UCSD-AML1 (cell line): ENCODE measurements at regions not wholly inside any gene's neighbourhood (a gene's known extent, or its start where the extent isn't known, plus 50 kb on each side); places are given as distances from the start of the nearest gene placed in this dataset.
A peak's percentile ranks its signal among the peaks of the same experiment; 100 is the strongest.

ENCODE experiments used
- DNase-seq: peaks from one replicate; lab custom pipeline; 2025; ENCODE audit not compliant: unreplicated experiment; lab: John Stamatoyannopoulos, UW

- no peak for DNase-seq
Observed at GRCh38 chr1:234990328-234990675, 138.3 kb downstream of the TOMM20 start.

- DNase-seq: no peak
Observed at GRCh38 chr1:234989479-234990327, 138.9 kb downstream of the TOMM20 start.

- DNase-seq: no peak
Observed at GRCh38 chr1:234989019-234989418, 139.6 kb downstream of the TOMM20 start.

GRCh38 chr1:234988536-234988935 is 140.1 kb downstream of the TOMM20 start:
- DNase-seq: no peak

GRCh38 chr1:234988155-234988517 is 140.5 kb downstream of the TOMM20 start:
- DNase-seq: no peak

- DNase-seq: no peak
Observed at GRCh38 chr1:234987415-234988154, 141.1 kb downstream of the TOMM20 start.

GRCh38 chr1:234986750-234987414 is 141.8 kb downstream of the TOMM20 start:
- no peak for DNase-seq

GRCh38 chr1:234985516-234986294 is 142.9 kb downstream of the TOMM20 start:
- DNase-seq: no peak

GRCh38 chr1:234985007-234985370 is 143.6 kb downstream of the TOMM20 start:
- DNase-seq: no peak

GRCh38 chr1:234983564-234984238 is 144.9 kb downstream of the TOMM20 start:
- no peak for DNase-seq

GRCh38 chr1:234981758-234982157 is 146.9 kb downstream of the TOMM20 start:
- no peak for DNase-seq

GRCh38 chr1:234980645-234981396 is 147.8 kb downstream of the TOMM20 start:
- DNase-seq: peak; percentile 93

- no peak for DNase-seq
Observed at GRCh38 chr1:234980291-234980644, 148.4 kb downstream of the TOMM20 start.

GRCh38 chr1:234979296-234980279 is 149.0 kb downstream of the TOMM20 start:
- no peak for DNase-seq

GRCh38 chr1:234978397-234979295 is 150.0 kb downstream of the TOMM20 start:
- no peak for DNase-seq

- no peak for DNase-seq
Observed at GRCh38 chr1:234977875-234978396, 150.7 kb downstream of the TOMM20 start.

- DNase-seq: no peak
Observed at GRCh38 chr1:234976861-234977680, 151.6 kb downstream of the TOMM20 start.
